Parathyroid adenoma (tissue), 2 donors: ENCODE measurements at regions not wholly inside any gene's neighbourhood (a gene's known extent, or its start where the extent isn't known, plus 50 kb on each side); places are given as distances from the start of the nearest gene placed in this dataset.

Experiments
- H2AFZ ChIP-seq: fragments of 300-600 bp; sonication (generic); one replicate; pipeline ENCODE4 v1.7.0; 2017; ENCODE audit warnings: antibody characterized with exemption, mild to moderate bottlenecking
- H3K27ac ChIP-seq: fragments of 300-600 bp; sonication (generic); one replicate; pipeline ENCODE4 v1.7.0; 2017
- H3K27me3 ChIP-seq: fragments of 300-600 bp; sonication (generic); one replicate; pipeline ENCODE4 v1.7.0; 2017; ENCODE audit warnings: low read length; ENCODE audit not compliant: control insufficient read depth, insufficient read depth
- H3K36me3 ChIP-seq: fragments of 300-600 bp; sonication (generic); one replicate; pipeline ENCODE4 v1.7.0; 2017; ENCODE audit warnings: low read length; ENCODE audit not compliant: control insufficient read depth, insufficient read depth
- H3K4me1 ChIP-seq: fragments of 300-600 bp; sonication (generic); one replicate; pipeline ENCODE4 v1.7.0; 2017; ENCODE audit warnings: control low read depth
- H3K4me2 ChIP-seq: fragments of 300-600 bp; sonication (generic); one replicate; pipeline ENCODE4 v1.7.0; 2017; ENCODE audit warnings: low read length
- H3K4me3 ChIP-seq: fragments of 300-600 bp; sonication (generic); one replicate; pipeline ENCODE4 v1.7.0; 2017; ENCODE audit warnings: low read depth, low read length
- H3K79me2 ChIP-seq: fragments of 300-600 bp; sonication (generic); one replicate; pipeline ENCODE4 v1.7.0; 2017; ENCODE audit warnings: control low read depth
- H3K9ac ChIP-seq: fragments of 300-600 bp; sonication (generic); one replicate; pipeline ENCODE4 v1.7.0; 2017; ENCODE audit warnings: mild to moderate bottlenecking
- H3K9me3 ChIP-seq: fragments of 300-600 bp; sonication (generic); one replicate; pipeline ENCODE4 v1.7.0; 2017; ENCODE audit warnings: low read length; ENCODE audit not compliant: control insufficient read depth
- TF ChIP-seq, protein P1 (sequence below): fragments of 300-600 bp; sonication (generic); IDR thresholded peaks from one replicate; pipeline ENCODE4 v1.7.0; 2017; ENCODE audit warnings: antibody characterized with exemption, mild to moderate bottlenecking
- donor health status: primary hyperparathyroidism.

GRCh38 chr19:28475525-28475924 is 737.4 kb downstream of the UQCRFS1 start:
- no peaks in the 10 kb centered on the region for H3K79me2 ChIP-seq
- no peak overlapping the region for H3K9ac ChIP-seq
- no peak overlapping the region for H3K27ac ChIP-seq
- H3K36me3 ChIP-seq: no peaks in the 10 kb centered on the region
- H3K27me3 ChIP-seq: no peaks in the 10 kb centered on the region
- no peak overlapping the region for H2AFZ ChIP-seq
- no peak overlapping the region for H3K4me3 ChIP-seq
- H3K9me3 ChIP-seq: no peaks in the 10 kb centered on the region
- TF ChIP-seq, protein P1, sequence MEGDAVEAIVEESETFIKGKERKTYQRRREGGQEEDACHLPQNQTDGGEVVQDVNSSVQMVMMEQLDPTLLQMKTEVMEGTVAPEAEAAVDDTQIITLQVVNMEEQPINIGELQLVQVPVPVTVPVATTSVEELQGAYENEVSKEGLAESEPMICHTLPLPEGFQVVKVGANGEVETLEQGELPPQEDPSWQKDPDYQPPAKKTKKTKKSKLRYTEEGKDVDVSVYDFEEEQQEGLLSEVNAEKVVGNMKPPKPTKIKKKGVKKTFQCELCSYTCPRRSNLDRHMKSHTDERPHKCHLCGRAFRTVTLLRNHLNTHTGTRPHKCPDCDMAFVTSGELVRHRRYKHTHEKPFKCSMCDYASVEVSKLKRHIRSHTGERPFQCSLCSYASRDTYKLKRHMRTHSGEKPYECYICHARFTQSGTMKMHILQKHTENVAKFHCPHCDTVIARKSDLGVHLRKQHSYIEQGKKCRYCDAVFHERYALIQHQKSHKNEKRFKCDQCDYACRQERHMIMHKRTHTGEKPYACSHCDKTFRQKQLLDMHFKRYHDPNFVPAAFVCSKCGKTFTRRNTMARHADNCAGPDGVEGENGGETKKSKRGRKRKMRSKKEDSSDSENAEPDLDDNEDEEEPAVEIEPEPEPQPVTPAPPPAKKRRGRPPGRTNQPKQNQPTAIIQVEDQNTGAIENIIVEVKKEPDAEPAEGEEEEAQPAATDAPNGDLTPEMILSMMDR: no peak
- H3K4me2 ChIP-seq: no peak overlapping the region
- no peaks in the 10 kb centered on the region for H3K4me1 ChIP-seq

- TF ChIP-seq, protein P1: no peak
- Histone ChIP-seq H3K4me1 (no peaks in the 10 kb centered on the region), H3K27ac (no peak overlapping the region), H3K36me3 (no peaks in the 10 kb centered on the region), H2AFZ (no peak overlapping the region), H3K4me2 (no peak overlapping the region), H3K4me3 (no peak overlapping the region), H3K9ac (no peak overlapping the region), H3K79me2 (no peaks in the 10 kb centered on the region), H3K9me3 (no peaks in the 10 kb centered on the region), H3K27me3 (no peaks in the 10 kb centered on the region)
Measured at GRCh38 chr19:28472843-28473242, 740.1 kb downstream of the UQCRFS1 start.

DNA sequence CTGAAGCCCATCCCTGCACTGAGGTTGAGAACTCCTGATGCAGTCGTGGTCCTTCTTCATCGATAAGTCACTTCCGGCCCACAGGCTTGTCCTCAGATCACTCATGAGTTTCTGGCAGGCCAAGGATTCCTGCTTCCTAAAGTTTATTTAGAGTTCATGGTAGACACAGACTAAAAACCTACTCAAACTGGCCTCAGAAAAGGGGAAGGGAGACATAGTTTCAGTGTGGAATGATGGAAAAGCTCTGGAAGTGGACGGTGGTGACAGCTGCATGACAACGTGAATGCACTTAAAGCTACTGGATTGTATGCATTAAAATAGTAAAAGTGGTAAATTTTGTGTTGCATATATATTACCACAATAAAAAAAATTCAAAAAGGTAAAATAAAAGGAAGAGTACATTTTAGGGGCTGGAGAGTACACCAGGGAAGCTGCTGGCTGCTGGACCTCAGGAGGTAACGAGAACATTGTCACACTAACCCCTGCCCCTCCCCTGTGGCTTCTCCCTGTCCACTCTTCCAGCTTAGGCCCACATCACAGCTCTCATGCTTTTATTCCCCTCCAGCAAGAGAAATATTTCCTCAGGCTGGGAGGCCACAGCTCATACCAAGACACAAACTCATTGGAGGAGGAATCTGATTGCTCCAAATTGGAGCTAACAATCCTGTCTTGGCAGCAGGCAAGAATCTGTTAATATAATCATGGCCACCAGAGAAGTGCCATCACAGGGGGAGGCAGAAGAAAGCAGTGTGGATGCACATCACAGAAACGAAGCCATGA is 741.0 kb downstream of the UQCRFS1 start:
- Histone ChIP-seq H3K4me1 (no peaks in the 10 kb centered on the region), H3K4me2 (no peak overlapping the region), H3K27me3 (no peaks in the 10 kb centered on the region), H2AFZ (no peak overlapping the region), H3K9ac (no peak overlapping the region), H3K4me3 (no peak overlapping the region), H3K9me3 (no peaks in the 10 kb centered on the region), H3K27ac (no peak overlapping the region), H3K36me3 (no peaks in the 10 kb centered on the region), H3K79me2 (no peaks in the 10 kb centered on the region)
- TF ChIP-seq, protein P1: no peak

DNA sequence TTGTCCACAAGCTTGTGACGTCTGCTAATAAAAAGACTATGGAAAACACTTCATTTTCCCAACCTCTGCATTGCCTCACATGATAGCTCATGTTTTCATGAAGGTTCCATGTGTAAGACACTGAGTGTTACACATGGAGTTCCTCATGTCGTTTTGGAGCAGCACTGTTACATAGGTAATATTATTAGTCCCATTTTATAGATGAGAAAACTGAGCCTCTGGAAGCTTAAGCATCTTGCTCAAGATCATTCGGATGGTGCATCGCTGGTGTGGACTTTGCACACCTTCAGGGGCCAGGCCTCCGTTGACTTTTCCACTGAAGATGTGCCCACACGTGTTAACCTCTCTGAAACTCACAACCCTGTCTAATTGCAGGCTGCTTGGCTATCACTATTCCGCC is 743.4 kb downstream of the UQCRFS1 start:
- no peak overlapping the region for H3K27ac ChIP-seq
- H2AFZ ChIP-seq: no peak overlapping the region
- no peaks in the 10 kb centered on the region for H3K9me3 ChIP-seq
- no peaks in the 10 kb centered on the region for H3K4me1 ChIP-seq
- no peaks in the 10 kb centered on the region for H3K36me3 ChIP-seq
- H3K27me3 ChIP-seq: no peaks in the 10 kb centered on the region
- no peaks in the 10 kb centered on the region for H3K79me2 ChIP-seq
- no peak overlapping the region for H3K4me3 ChIP-seq
- no peak overlapping the region for H3K4me2 ChIP-seq
- no peak overlapping the region for H3K9ac ChIP-seq
- TF ChIP-seq, protein P1: no peak
